Activated CD8-positive, alpha-beta T cell treated with anti-CD3 and anti-CD28 coated beads for 36 hours (primary cell): ENCODE measurements at regions not wholly inside any gene's neighbourhood (a gene's known extent, or its start where the extent isn't known, plus 50 kb on each side); places are given as distances from the start of the nearest gene placed in this dataset.

Experiments
- ATAC-seq: fragments of 200-7000 bp; cut with Tn5 transposase; one replicate; pipeline ENCODE4 v1.10.0; 2021; ENCODE audit warnings: mild to moderate bottlenecking, moderate library complexity
- CTCF ChIA-PET: fragments of 350-600 bp; sonication (Branson Sonifier 250); formaldehyde crosslinking; loops from one replicate; lab custom pipeline; 2021; ENCODE audit warnings: antibody characterized with exemption; lab: Charles Lee
- POLR2A ChIA-PET: fragments of 350-600 bp; sonication (Branson Sonifier 250); formaldehyde crosslinking; loops from one replicate; lab custom pipeline; 2021; ENCODE audit warnings: antibody characterized with exemption; lab: Charles Lee
- DNase-seq: peaks from one replicate; pipeline ENCODE4 v3.0.0-alpha.2; 2020
- H3K27ac Mint-ChIP-seq: one replicate; pipeline ENCODE4 v1.8.0; 2021; ENCODE audit warnings: mild to moderate bottlenecking, mixed read lengths
- H3K27me3 Mint-ChIP-seq: one replicate; pipeline ENCODE4 v1.8.0; 2021; ENCODE audit warnings: mixed read lengths
- H3K36me3 Mint-ChIP-seq: one replicate; pipeline ENCODE4 v1.8.0; 2021; ENCODE audit warnings: low read depth, mixed read lengths
- H3K4me1 Mint-ChIP-seq: one replicate; pipeline ENCODE4 v1.8.0; 2021; ENCODE audit warnings: low read depth, mixed read lengths
- H3K4me3 Mint-ChIP-seq: one replicate; pipeline ENCODE4 v1.8.0; 2021; ENCODE audit warnings: mild to moderate bottlenecking, moderate library complexity, mixed read lengths
- H3K9me3 Mint-ChIP-seq: one replicate; pipeline ENCODE4 v1.8.0; 2021; ENCODE audit warnings: mixed read lengths
- CTCF ChIP-seq: fragments of 200-600 bp; IDR thresholded peaks from one replicate; pipeline ENCODE4 v1.8.0; 2022; ENCODE audit warnings: antibody characterized with exemption, mild to moderate bottlenecking
- intact Hi-C: fragments of 100-400 bp; cut with micrococcal nuclease; formaldehyde crosslinking; loops from one replicate; pipeline ENCODE4 v1.10.0; 2022

GRCh38 chr2:239522740-239523119 is 121.9 kb upstream of the HDAC4 start:
- H3K9me3 Mint-ChIP-seq: no peaks in the 10 kb centered on the region
- intact Hi-C loops: no loop called here
- no peak overlapping the region for H3K4me3 Mint-ChIP-seq
- ChIA-PET CTCF (no interaction called here), POLR2A (no interaction called here)
- ATAC-seq (no peak), DNase-seq (no peak)
- no peak overlapping the region for H3K27ac Mint-ChIP-seq
- peaks cover 3% of the 10 kb centered on the region for H3K27me3 Mint-ChIP-seq
- H3K4me1 Mint-ChIP-seq: no peaks in the 10 kb centered on the region
- no peak for TF ChIP-seq CTCF
- H3K36me3 Mint-ChIP-seq: no peaks in the 10 kb centered on the region

- Mint-ChIP-seq H3K36me3 (no peaks in the 10 kb centered on the region), H3K27me3 (peaks cover 3% of the 10 kb centered on the region), H3K4me3 (no peak overlapping the region), H3K27ac (no peak overlapping the region), H3K4me1 (no peaks in the 10 kb centered on the region), H3K9me3 (no peaks in the 10 kb centered on the region)
- no peak for TF ChIP-seq CTCF
- intact Hi-C loops: no loop called here
- POLR2A ChIA-PET: no interaction called here
- no peak for ATAC-seq
- DNase-seq: no peak
- CTCF ChIA-PET: no interaction called here
Measured at GRCh38 chr2:239522002-239522739, 121.4 kb upstream of the HDAC4 start.

GRCh38 chr2:239521518-239521815 is 120.6 kb upstream of the HDAC4 start:
- no peak for TF ChIP-seq CTCF
- Mint-ChIP-seq H3K36me3 (no peaks in the 10 kb centered on the region), H3K27ac (no peak overlapping the region), H3K27me3 (peaks cover 3% of the 10 kb centered on the region), H3K4me3 (no peak overlapping the region), H3K4me1 (no peaks in the 10 kb centered on the region), H3K9me3 (no peaks in the 10 kb centered on the region)
- POLR2A ChIA-PET: no interaction called here
- CTCF ChIA-PET: no interaction called here
- intact Hi-C loops: no loop called here
- no peak for ATAC-seq
- no peak for DNase-seq

- DNase-seq (no peak), ATAC-seq (no peak)
- no peak for TF ChIP-seq CTCF
- no peaks in the 10 kb centered on the region for H3K4me1 Mint-ChIP-seq
- H3K27ac Mint-ChIP-seq: no peak overlapping the region
- no peaks in the 10 kb centered on the region for H3K9me3 Mint-ChIP-seq
- no peak overlapping the region for H3K4me3 Mint-ChIP-seq
- intact Hi-C loops: no loop called here
- POLR2A ChIA-PET: no interaction called here
- CTCF ChIA-PET: no interaction called here
- H3K36me3 Mint-ChIP-seq: no peaks in the 10 kb centered on the region
- H3K27me3 Mint-ChIP-seq: peaks cover 3% of the 10 kb centered on the region
Measured at GRCh38 chr2:239520811-239521517, 120.1 kb upstream of the HDAC4 start.

- DNase-seq (no peak), ATAC-seq (no peak)
- Mint-ChIP-seq H3K36me3 (no peaks in the 10 kb centered on the region), H3K27me3 (peaks cover 3% of the 10 kb centered on the region), H3K27ac (no peak overlapping the region), H3K4me1 (no peaks in the 10 kb centered on the region), H3K4me3 (no peak overlapping the region), H3K9me3 (no peaks in the 10 kb centered on the region)
- no peak for TF ChIP-seq CTCF
- ChIA-PET POLR2A (no interaction called here), CTCF (no interaction called here)
- intact Hi-C loops: no loop called here
Measured at GRCh38 chr2:239519921-239520585, 119.2 kb upstream of the HDAC4 start.
